ENCODE measurements at regions not wholly inside any gene's neighbourhood (a gene's known extent, or its start where the extent isn't known, plus 50 kb on each side); places are given as distances from the start of the nearest gene placed in this dataset.

DNA sequence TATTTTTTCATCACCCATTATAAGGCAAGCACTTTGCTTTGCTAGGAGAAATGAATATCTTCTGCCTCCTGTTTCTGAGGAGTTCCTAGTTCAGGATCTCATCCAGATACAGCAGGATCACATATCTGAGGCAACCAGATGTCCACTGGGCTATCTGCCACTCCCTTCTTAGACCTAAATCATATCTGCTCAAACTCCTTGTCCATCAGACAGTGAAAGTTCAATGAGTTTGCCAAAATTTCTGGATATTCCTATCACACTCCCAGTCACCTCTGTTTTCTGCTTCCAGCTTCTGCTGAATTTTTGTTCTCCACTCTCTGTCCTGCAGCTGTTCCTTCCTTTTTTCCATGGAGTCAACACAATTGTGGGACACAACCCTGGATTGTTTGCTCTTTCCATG lies 54.2 kb upstream of the BASP1 start (continued):
- TF ChIP-seq, protein P1, sequence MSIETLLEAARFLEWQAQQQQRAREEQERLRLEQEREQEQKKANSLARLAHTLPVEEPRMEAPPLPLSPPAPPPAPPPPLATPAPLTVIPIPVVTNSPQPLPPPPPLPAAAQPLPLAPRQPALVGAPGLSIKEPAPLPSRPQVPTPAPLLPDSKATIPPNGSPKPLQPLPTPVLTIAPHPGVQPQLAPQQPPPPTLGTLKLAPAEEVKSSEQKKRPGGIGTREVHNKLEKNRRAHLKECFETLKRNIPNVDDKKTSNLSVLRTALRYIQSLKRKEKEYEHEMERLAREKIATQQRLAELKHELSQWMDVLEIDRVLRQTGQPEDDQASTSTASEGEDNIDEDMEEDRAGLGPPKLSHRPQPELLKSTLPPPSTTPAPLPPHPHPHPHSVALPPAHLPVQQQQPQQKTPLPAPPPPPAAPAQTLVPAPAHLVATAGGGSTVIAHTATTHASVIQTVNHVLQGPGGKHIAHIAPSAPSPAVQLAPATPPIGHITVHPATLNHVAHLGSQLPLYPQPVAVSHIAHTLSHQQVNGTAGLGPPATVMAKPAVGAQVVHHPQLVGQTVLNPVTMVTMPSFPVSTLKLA (conservative IDR thresholded peaks at IDR 0.05): no peak
- TF ChIP-seq ARID1B (IDR thresholded peaks at IDR 0.05) (peak; percentile 75), YY1 (IDR thresholded peaks at IDR 0.05; ENCODE audit: borderline replicate concordance in 1 of 3, control insufficient read depth in 1 of 3, extremely low read depth in 1 of 3, insufficient read depth in 3 of 3, insufficient read length in 1 of 3, insufficient replicate concordance in 2 of 3, low read depth in 1 of 3, low read length in 2 of 3) (no peak), MAFG (tag; conservative IDR thresholded peaks at IDR 0.05) (peak; percentile 35; the same call in 1 of the 2 replicates), NFIC (IDR thresholded peaks at IDR 0.05) (no peak; the same call in 1 of the 2 replicates), PCBP2 (IDR thresholded peaks at IDR 0.05; ENCODE audit: low read depth, low read length, poor library complexity, severe bottlenecking) (no peak), ZBTB8A (IDR thresholded peaks at IDR 0.05; ENCODE audit: partially characterized antibody) (no peak), TRIM24 (IDR thresholded peaks at IDR 0.05) (peak in 1 of 2 experiments; percentile 62; a peak in 1 of 4 replicates), NKRF (IDR thresholded peaks at IDR 0.05; ENCODE audit: borderline replicate concordance) (no peak), KLF16 (IDR thresholded peaks at IDR 0.05) (peak; percentile 61), DNMT1 (IDR thresholded peaks at IDR 0.05) (no peak), HLTF (IDR thresholded peaks at IDR 0.05) (no peak), ARID3A (IDR thresholded peaks at IDR 0.05; ENCODE audit: borderline replicate concordance, low read depth, low read length) (no peak), BRD9 (IDR thresholded peaks at IDR 0.05; ENCODE audit: low read depth, partially characterized antibody) (no peak), SMARCA4 (IDR thresholded peaks at IDR 0.05) (0 out of 2 replicates have a peak, but pooled peaks have one; percentile 34), E2F1 (CRISPR knock-in tag; IDR thresholded peaks at IDR 0.05) (no peak), ETV6 (IDR thresholded peaks at IDR 0.05; ENCODE audit: borderline replicate concordance in 1 of 2, low read depth in 2 of 2, low read length in 1 of 2) (no peak), ETV6 (CRISPR knock-in tag; IDR thresholded peaks at IDR 0.05; ENCODE audit: borderline replicate concordance) (no peak), CBFA2T2 (conservative IDR thresholded peaks at IDR 0.05) (peak; percentile 69), CSDE1 (IDR thresholded peaks at IDR 0.05) (no peak), NR3C1 (CRISPR knock-in tag; IDR thresholded peaks at IDR 0.05) (no peak), ZNF57 (CRISPR knock-in tag; IDR thresholded peaks at IDR 0.05) (no peak), ZKSCAN8 (CRISPR knock-in tag; IDR thresholded peaks at IDR 0.05) (no peak), ZNF79 (CRISPR knock-in tag; IDR thresholded peaks at IDR 0.05; ENCODE audit: low read depth) (no peak), MTA2 (IDR thresholded peaks at IDR 0.05; ENCODE audit: low read depth) (peak; percentile 71)
